ENCODE measurements at regions not wholly inside any gene's neighbourhood (a gene's known extent, or its start where the extent isn't known, plus 50 kb on each side); places are given as distances from the start of the nearest gene placed in this dataset.

- no peaks in the 10 kb centered on the region for H3K9me3 ChIP-seq (ENCODE audit: control insufficient read depth, insufficient read depth, low read depth, low read length)
- H3K27me3 ChIP-seq (ENCODE audit: control insufficient read depth, insufficient read depth, low read length), result no peaks in the 10 kb centered on the region
- intact Hi-C loops (cut with micrococcal nuclease; ENCODE audit: unreplicated experiment), result no loop called here
- ATAC-seq, result no peak
- ChIA-PET CTCF (no interaction called here), POLR2A (no interaction called here)
- no TSS peak for BruUV-seq (replicated peaks)
- H3K27ac ChIP-seq (ENCODE audit: low read length), result no peak overlapping the region
- no peak for TF ChIP-seq TCF7L2 (IDR thresholded peaks at IDR 0.05; ENCODE audit: low read depth, low read length)
- TF ChIP-seq POLR2AphosphoS5 (IDR thresholded peaks at IDR 0.05; ENCODE audit: low read depth, low read length), result no peak
- no peak for TF ChIP-seq CTCF (IDR thresholded peaks at IDR 0.05)
- no peak for TF ChIP-seq REST (IDR thresholded peaks at IDR 0.05; ENCODE audit: insufficient read depth in 1 of 2, low read depth in 2 of 2, low read length in 1 of 2)
- no peak for TF ChIP-seq SIN3A (IDR thresholded peaks at IDR 0.05; ENCODE audit: borderline replicate concordance, insufficient read depth, low read depth, low read length)
- H3K4me1 ChIP-seq (ENCODE audit: control insufficient read depth, insufficient read depth, low read length), result no peaks in the 10 kb centered on the region
- H3K4me3 ChIP-seq (ENCODE audit: low read depth in 2 of 2, low read length in 2 of 2), result no peak overlapping the region
- no peak for DNase-seq (ENCODE audit: low read depth, low spot score)
- no peaks in the 10 kb centered on the region for H3K36me3 ChIP-seq (ENCODE audit: control insufficient read depth, insufficient read depth, low read length)
- in situ Hi-C loops (cut with HindIII; ENCODE audit: low pct_unique_long_range_greater_than_20kb, low sequenced_read_pairs), result no loop called here
These were observed 730.0 kb downstream of the CDH8 start for GRCh38 chr16:61306204-61306603.

- H3K4me3 ChIP-seq (ENCODE audit: low read depth in 2 of 2, low read length in 2 of 2), result no peak overlapping the region
- no peaks in the 10 kb centered on the region for H3K27me3 ChIP-seq (ENCODE audit: control insufficient read depth, insufficient read depth, low read length)
- no peaks in the 10 kb centered on the region for H3K4me1 ChIP-seq (ENCODE audit: control insufficient read depth, insufficient read depth, low read length)
- DNase-seq (ENCODE audit: low read depth, low spot score) (no peak), ATAC-seq (no peak)
- BruUV-seq (replicated peaks), result no TSS peak
- in situ Hi-C loops (cut with HindIII; ENCODE audit: low pct_unique_long_range_greater_than_20kb, low sequenced_read_pairs) (no loop called here), intact Hi-C loops (cut with micrococcal nuclease; ENCODE audit: unreplicated experiment) (no loop called here)
- CTCF ChIA-PET, result no interaction called here
- H3K36me3 ChIP-seq (ENCODE audit: control insufficient read depth, insufficient read depth, low read length), result no peaks in the 10 kb centered on the region
- POLR2A ChIA-PET, result no interaction called here
- H3K9me3 ChIP-seq (ENCODE audit: control insufficient read depth, insufficient read depth, low read depth, low read length), result no peaks in the 10 kb centered on the region
- TF ChIP-seq TCF7L2 (IDR thresholded peaks at IDR 0.05; ENCODE audit: low read depth, low read length) (no peak), SIN3A (IDR thresholded peaks at IDR 0.05; ENCODE audit: borderline replicate concordance, insufficient read depth, low read depth, low read length) (no peak), CTCF (IDR thresholded peaks at IDR 0.05) (no peak), POLR2AphosphoS5 (IDR thresholded peaks at IDR 0.05; ENCODE audit: low read depth, low read length) (no peak), REST (IDR thresholded peaks at IDR 0.05; ENCODE audit: insufficient read depth in 1 of 2, low read depth in 2 of 2, low read length in 1 of 2) (no peak)
- H3K27ac ChIP-seq (ENCODE audit: low read length), result no peak overlapping the region
These were observed 739.4 kb downstream of the CDH8 start for GRCh38 chr16:61296814-61297213.

All from Panc1 (cell line).